ENCODE measurements at regions not wholly inside any gene's neighbourhood (a gene's known extent, or its start where the extent isn't known, plus 50 kb on each side); places are given as distances from the start of the nearest gene placed in this dataset.

- no peak for DNase-seq
These were observed 1486.6 kb downstream of the AACS start for GRCh38 chr12:126551869-126552268.

- no peak for DNase-seq
These were observed 1489.4 kb downstream of the AACS start for GRCh38 chr12:126554625-126555024.

- no peak for DNase-seq
These were observed 1492.4 kb downstream of the AACS start for GRCh38 chr12:126557659-126558058.

- DNase-seq, result no peak
These were observed 1493.0 kb downstream of the AACS start for GRCh38 chr12:126558219-126558618.

GRCh38 chr12:126558810-126559209 is 1493.6 kb downstream of the AACS start:
- no peak for DNase-seq

GRCh38 chr12:126567016-126567415 is 1501.8 kb downstream of the AACS start:
- no peak for DNase-seq

GRCh38 chr12:126569706-126570105 is 1504.5 kb downstream of the AACS start:
- no peak for DNase-seq

- DNase-seq, result no peak
These were observed 1505.3 kb downstream of the AACS start for GRCh38 chr12:126570566-126570965.

GRCh38 chr12:126572170-126572569 is 1506.9 kb downstream of the AACS start:
- no peak for DNase-seq

- no peak for DNase-seq
These were observed 1516.4 kb downstream of the AACS start for GRCh38 chr12:126581655-126582054.

- no peak for DNase-seq
These were observed 1517.0 kb downstream of the AACS start for GRCh38 chr12:126582231-126582630.

GRCh38 chr12:126588586-126589249 is 1523.5 kb downstream of the AACS start:
- no peak for DNase-seq

- DNase-seq, result no peak
These were observed 1526.3 kb downstream of the AACS start for GRCh38 chr12:126591533-126591932.

- no peak for DNase-seq
These were observed 1536.2 kb downstream of the AACS start for GRCh38 chr12:126601184-126602170.

- DNase-seq, result no peak
These were observed 1537.4 kb downstream of the AACS start for GRCh38 chr12:126602612-126603011.

GRCh38 chr12:126607157-126607556 is 1541.9 kb downstream of the AACS start:
- DNase-seq, result no peak

- no peak for DNase-seq
These were observed 1542.6 kb downstream of the AACS start for GRCh38 chr12:126607867-126608266.

- DNase-seq, result no peak
These were observed 1543.5 kb downstream of the AACS start for GRCh38 chr12:126608607-126609175.

GRCh38 chr12:126616441-126616840 is 1551.2 kb downstream of the AACS start:
- DNase-seq, result no peak

GRCh38 chr12:126617312-126617711 is 1552.1 kb downstream of the AACS start:
- no peak for DNase-seq

- no peak for DNase-seq
These were observed 1562.4 kb downstream of the AACS start for GRCh38 chr12:126627596-126627995.

- DNase-seq, result no peak
These were observed 1571.6 kb downstream of the AACS start for GRCh38 chr12:126636821-126637220.

GRCh38 chr12:126644236-126645020 is 1579.2 kb downstream of the AACS start:
- DNase-seq, result no peak

All from NCI-H1048 (cell line).